ENCODE measurements at regions not wholly inside any gene's neighbourhood (a gene's known extent, or its start where the extent isn't known, plus 50 kb on each side); places are given as distances from the start of the nearest gene placed in this dataset.

GRCh38 chr1:222455188-222455879 is 92.6 kb downstream of the HHIPL2 start:
- H2AFZ ChIP-seq, result peak overlapping the region; percentile 56
- H3K4me3 ChIP-seq (ENCODE audit: low read depth, low read length), result no peak overlapping the region
- H3K27me3 ChIP-seq (ENCODE audit: control insufficient read depth, insufficient read depth, low read length), result no peaks in the 10 kb centered on the region
- H3K4me1 ChIP-seq, result no peaks in the 10 kb centered on the region
- no peaks in the 10 kb centered on the region for H3K36me3 ChIP-seq (ENCODE audit: control insufficient read depth, insufficient read depth, low read length)
- TF ChIP-seq CTCF (IDR thresholded peaks at IDR 0.05), result peak; percentile 71
- no peaks in the 10 kb centered on the region for H3K9me3 ChIP-seq (ENCODE audit: control insufficient read depth, low read length)
- H3K27ac ChIP-seq, result no peak overlapping the region
- H3K9ac ChIP-seq, result no peak overlapping the region
- peak overlapping the region; percentile 49 for H3K4me2 ChIP-seq (ENCODE audit: low read length)
- no peaks in the 10 kb centered on the region for H3K79me2 ChIP-seq

GRCh38 chr1:222454782-222455181 is 93.1 kb downstream of the HHIPL2 start:
- peak overlapping the region; percentile 49 for H3K4me2 ChIP-seq (ENCODE audit: low read length)
- H3K9ac ChIP-seq, result no peak overlapping the region
- peak overlapping the region; percentile 56 for H2AFZ ChIP-seq
- H3K4me3 ChIP-seq (ENCODE audit: low read depth, low read length), result no peak overlapping the region
- no peaks in the 10 kb centered on the region for H3K27me3 ChIP-seq (ENCODE audit: control insufficient read depth, insufficient read depth, low read length)
- no peak for TF ChIP-seq CTCF (IDR thresholded peaks at IDR 0.05)
- no peaks in the 10 kb centered on the region for H3K36me3 ChIP-seq (ENCODE audit: control insufficient read depth, insufficient read depth, low read length)
- H3K27ac ChIP-seq, result no peak overlapping the region
- H3K4me1 ChIP-seq, result no peaks in the 10 kb centered on the region
- H3K79me2 ChIP-seq, result no peaks in the 10 kb centered on the region
- H3K9me3 ChIP-seq (ENCODE audit: control insufficient read depth, low read length), result no peaks in the 10 kb centered on the region

GRCh38 chr1:222454186-222454585 is 93.7 kb downstream of the HHIPL2 start:
- TF ChIP-seq CTCF (IDR thresholded peaks at IDR 0.05), result no peak
- no peak overlapping the region for H3K9ac ChIP-seq
- H3K27ac ChIP-seq, result no peak overlapping the region
- H3K36me3 ChIP-seq (ENCODE audit: control insufficient read depth, insufficient read depth, low read length), result no peaks in the 10 kb centered on the region
- no peak overlapping the region for H2AFZ ChIP-seq
- H3K4me2 ChIP-seq (ENCODE audit: low read length), result no peak overlapping the region
- H3K79me2 ChIP-seq, result no peaks in the 10 kb centered on the region
- H3K4me3 ChIP-seq (ENCODE audit: low read depth, low read length), result no peak overlapping the region
- H3K9me3 ChIP-seq (ENCODE audit: control insufficient read depth, low read length), result no peaks in the 10 kb centered on the region
- H3K4me1 ChIP-seq, result no peaks in the 10 kb centered on the region
- H3K27me3 ChIP-seq (ENCODE audit: control insufficient read depth, insufficient read depth, low read length), result no peaks in the 10 kb centered on the region

GRCh38 chr1:222452031-222452430 is 95.9 kb downstream of the HHIPL2 start:
- H3K79me2 ChIP-seq, result no peaks in the 10 kb centered on the region
- H2AFZ ChIP-seq, result no peak overlapping the region
- no peak overlapping the region for H3K9ac ChIP-seq
- no peaks in the 10 kb centered on the region for H3K27me3 ChIP-seq (ENCODE audit: control insufficient read depth, insufficient read depth, low read length)
- H3K36me3 ChIP-seq (ENCODE audit: control insufficient read depth, insufficient read depth, low read length), result no peaks in the 10 kb centered on the region
- no peak overlapping the region for H3K4me3 ChIP-seq (ENCODE audit: low read depth, low read length)
- no peak for TF ChIP-seq CTCF (IDR thresholded peaks at IDR 0.05)
- H3K27ac ChIP-seq, result no peak overlapping the region
- H3K4me2 ChIP-seq (ENCODE audit: low read length), result no peak overlapping the region
- no peaks in the 10 kb centered on the region for H3K9me3 ChIP-seq (ENCODE audit: control insufficient read depth, low read length)
- H3K4me1 ChIP-seq, result no peaks in the 10 kb centered on the region

GRCh38 chr1:222443566-222443965 is 104.3 kb downstream of the HHIPL2 start:
- Histone ChIP-seq H3K36me3 (ENCODE audit: control insufficient read depth, insufficient read depth, low read length) (no peaks in the 10 kb centered on the region), H3K4me3 (ENCODE audit: low read depth, low read length) (no peak overlapping the region), H3K9me3 (ENCODE audit: control insufficient read depth, low read length) (no peaks in the 10 kb centered on the region), H3K27me3 (ENCODE audit: control insufficient read depth, insufficient read depth, low read length) (no peaks in the 10 kb centered on the region), H3K79me2 (no peaks in the 10 kb centered on the region), H3K4me2 (ENCODE audit: low read length) (no peak overlapping the region), H3K27ac (no peak overlapping the region), H3K9ac (no peak overlapping the region), H3K4me1 (no peaks in the 10 kb centered on the region), H2AFZ (no peak overlapping the region)
- TF ChIP-seq CTCF (IDR thresholded peaks at IDR 0.05), result no peak
